SK-N-SH (cell line): ENCODE measurements at regions not wholly inside any gene's neighbourhood (a gene's known extent, or its start where the extent isn't known, plus 50 kb on each side); places are given as distances from the start of the nearest gene placed in this dataset.

Experiments used
- CTCF ChIA-PET: fragments of 300-600, 350-600 bp; formaldehyde crosslinking; extraction: SDS; loops from one replicate; lab custom pipeline; 2021; lab: Yijun Ruan, JAX
- POLR2A ChIA-PET: fragments of 350-600 bp; sonication (Branson Sonifier 250); formaldehyde crosslinking; extraction: SDS; loops from one replicate; lab custom pipeline; 2020; ENCODE audit warnings: antibody characterized with exemption, inconsistent platforms; lab: Yijun Ruan, JAX
- DNase-seq: peaks from one replicate; pipeline ENCODE4 v3.0.0; 2012
- H2AFZ ChIP-seq: fragments of 200-600 bp; sonication (generic); 2 replicates; pipeline ENCODE4 v1.8.1; 2016; ENCODE audit warnings: antibody characterized with exemption, mild to moderate bottlenecking, low read depth
- H3F3A ChIP-seq: fragments of 200-600 bp; sonication (generic); replicated peaks from 2 replicates; pipeline ENCODE3; 2016; ENCODE audit warnings: antibody characterized with exemption, mild to moderate bottlenecking; ENCODE audit not compliant: insufficient read depth
- H3K27ac ChIP-seq, 2 experiments: fragments of 200-500 bp in 1 of 2; fragments of 200-600 bp in 1 of 2; sonication (Bioruptor generic) in 1 of 2; sonication (generic), shearing (Covaris generic) in 1 of 2; 2 replicates each; pipeline versions ENCODE4 v1.5.1 to v1.6.1; 2014 to 2016; ENCODE audit warnings: low read depth in 2 of 2, inconsistent platforms in 1 of 2, low read length in 1 of 2, mild to moderate bottlenecking in 1 of 2, mixed read lengths in 1 of 2
- H3K27me3 ChIP-seq: fragments of 200-600 bp; sonication (generic), shearing (Covaris generic); 2 replicates; pipeline ENCODE4 v1.6.1; 2016; ENCODE audit warnings: mixed run types; ENCODE audit not compliant: insufficient read depth
- H3K36me3 ChIP-seq, 2 experiments: fragments of 200-500 bp in 1 of 2; fragments of 200-600 bp in 1 of 2; sonication (Bioruptor generic) in 1 of 2; sonication (generic) in 1 of 2; replicated peaks in 1 of 2; 2 replicates each; pipeline versions ENCODE3 to v1.5.1; 2014 to 2016; ENCODE audit warnings: low read length in 1 of 2, mild to moderate bottlenecking in 1 of 2; ENCODE audit not compliant: insufficient read depth in 2 of 2, control insufficient read depth in 1 of 2
- H3K4me1 ChIP-seq, 2 experiments: fragments of 200-500 bp in 1 of 2; fragments of 200-600 bp in 1 of 2; sonication (Bioruptor generic) in 1 of 2; sonication (generic), shearing (Covaris generic) in 1 of 2; 2 replicates each; pipeline versions ENCODE4 v1.5.1 to v1.6.1; 2014 to 2016; ENCODE audit warnings: low read depth in 1 of 2, low read length in 1 of 2, mixed run types in 1 of 2; ENCODE audit not compliant: insufficient read depth in 2 of 2, control insufficient read depth in 1 of 2
- H3K4me2 ChIP-seq: fragments of 200-600 bp; sonication (generic), shearing (Covaris generic); 2 replicates; pipeline ENCODE4 v1.6.1; 2017; ENCODE audit warnings: mixed run types
- H3K4me3 ChIP-seq, 2 experiments: fragments of 200-500 bp in 1 of 2; fragments of 200-600 bp in 1 of 2; sonication (Bioruptor generic) in 1 of 2; sonication (generic), shearing (Covaris generic) in 1 of 2; 2 replicates each; pipeline versions ENCODE4 v1.5.1 to v1.8.1; 2014 to 2016; ENCODE audit warnings: low read depth in 2 of 2, inconsistent platforms in 1 of 2, low read length in 1 of 2, mild to moderate bottlenecking in 1 of 2, mixed read lengths in 1 of 2, moderate library complexity in 1 of 2
- H3K79me2 ChIP-seq: fragments of 200-600 bp; sonication (generic); 2 replicates; pipeline ENCODE4 v1.8.1; 2017; ENCODE audit warnings: mild to moderate bottlenecking; ENCODE audit not compliant: insufficient read depth
- H3K9ac ChIP-seq: fragments of 200-600 bp; sonication (generic); 2 replicates; pipeline ENCODE4 v1.6.1; 2017; ENCODE audit warnings: mixed run types
- H3K9me2 ChIP-seq: fragments of 200-600 bp; sonication (generic); 2 replicates; pipeline ENCODE4 v1.6.1; 2017; ENCODE audit warnings: mixed run types
- H3K9me3 ChIP-seq: fragments of 200-600 bp; sonication (generic); 2 replicates; pipeline ENCODE4 v1.6.1; 2017; ENCODE audit warnings: mixed run types, mild to moderate bottlenecking, moderate library complexity
- H4K20me1 ChIP-seq: fragments of 200-600 bp; sonication (generic); 2 replicates; pipeline ENCODE4 v1.6.1; 2017; ENCODE audit warnings: mild to moderate bottlenecking, mixed run types; ENCODE audit not compliant: insufficient read depth
- CHD2 ChIP-seq: fragments of 150-350 bp; IDR thresholded peaks from 2 replicates; pipeline ENCODE4 v1.6.1; 2018; ENCODE audit warnings: low read length; ENCODE audit not compliant: partially characterized antibody
- EP300 ChIP-seq, 2 experiments: IDR thresholded peaks; 2 replicates each; pipeline versions ENCODE4 v1.4.0 to v1.6.1; 2012; ENCODE audit warnings: borderline replicate concordance in 1 of 2, low read depth in 1 of 2, low read length in 1 of 2
- MXI1 ChIP-seq: IDR thresholded peaks from 2 replicates; pipeline ENCODE4 v1.6.1; 2012; ENCODE audit warnings: mild to moderate bottlenecking, low read depth, low read length, improper control_type of control experiment
- NFIC ChIP-seq: IDR thresholded peaks from 2 replicates; pipeline ENCODE4 v1.4.0; 2012; ENCODE audit warnings: borderline replicate concordance
- NRF1 ChIP-seq: IDR thresholded peaks from 2 replicates; pipeline ENCODE4 v1.6.1; 2012; ENCODE audit warnings: low read depth, mild to moderate bottlenecking, low read length
- POLR2AphosphoS5 ChIP-seq: IDR thresholded peaks from 2 replicates; pipeline ENCODE4 v1.6.1; 2012; ENCODE audit warnings: low read depth, low read length
- RAD21 ChIP-seq: IDR thresholded peaks from 2 replicates; pipeline ENCODE4 v1.6.1; 2012; ENCODE audit warnings: mild to moderate bottlenecking, low read length
- REST ChIP-seq: IDR thresholded peaks from 2 replicates; pipeline ENCODE4 v1.6.1; 2012; ENCODE audit warnings: mild to moderate bottlenecking, low read depth, low read length, moderate library complexity
- RFX5 ChIP-seq: IDR thresholded peaks from 2 replicates; pipeline ENCODE4 v1.6.1; 2012; ENCODE audit warnings: mild to moderate bottlenecking, improper control_type of control experiment, low read length
- RXRA ChIP-seq: IDR thresholded peaks from 2 replicates; pipeline ENCODE4 v1.4.0; 2012; ENCODE audit warnings: low read depth, mild to moderate bottlenecking, borderline replicate concordance
- SMC3 ChIP-seq: IDR thresholded peaks from 2 replicates; pipeline ENCODE4 v1.6.1; 2012; ENCODE audit warnings: low read depth, low read length, improper control_type of control experiment
- TCF12 ChIP-seq: IDR thresholded peaks from 2 replicates; pipeline ENCODE4 v1.4.0; 2012
- YY1 ChIP-seq: IDR thresholded peaks from 2 replicates; pipeline ENCODE4 v1.4.0; 2012; ENCODE audit warnings: low read depth, mild to moderate bottlenecking
- WGBS: methylation state at CpG from one replicate; pipeline ENCODE4 v1.1.6; 2017; ENCODE audit warnings: low lambda C conversion rate; 5-methylcytosine and 5-hydroxymethylcytosine counted together

- no peak for DNase-seq
- no peak overlapping the region for H3K9ac ChIP-seq
- no peak for TF ChIP-seq RAD21
- TF ChIP-seq RFX5: no peak
- TF ChIP-seq NRF1: no peak
- no peak for TF ChIP-seq YY1
- no peak for TF ChIP-seq RXRA
- TF ChIP-seq SMC3: no peak
- no peak for TF ChIP-seq POLR2AphosphoS5
- TF ChIP-seq TCF12: no peak
- no peak for TF ChIP-seq EP300 (IDR thresholded peaks at IDR 0.05; ENCODE audit: borderline replicate concordance in 1 of 2, low read depth in 1 of 2, low read length in 1 of 2)
- TF ChIP-seq MXI1: no peak
- TF ChIP-seq CHD2: no peak
- no peak for TF ChIP-seq NFIC
- no peaks in the 10 kb centered on the region for H3K4me1 ChIP-seq
- CTCF ChIA-PET: no interaction called here
- H3K79me2 ChIP-seq: no peaks in the 10 kb centered on the region
- no peak overlapping the region for H3K4me2 ChIP-seq
- WGBS: 3% methylated on average over 3 of the region's 3 CpGs
- no peak overlapping the region for H3K27ac ChIP-seq
- no peak overlapping the region for H3K4me3 ChIP-seq
- H3K9me3 ChIP-seq: no peaks in the 10 kb centered on the region
- no peaks in the 10 kb centered on the region for H3K9me2 ChIP-seq
- POLR2A ChIA-PET: no interaction called here
- no peaks in the 10 kb centered on the region for H4K20me1 ChIP-seq
- no peaks in the 10 kb centered on the region for H3K27me3 ChIP-seq
- no peaks in the 10 kb centered on the region for H3F3A ChIP-seq
- H2AFZ ChIP-seq: no peak overlapping the region
- no peaks in the 10 kb centered on the region for H3K36me3 ChIP-seq
Measured at GRCh38 chr5:7088849-7089248, 307.1 kb upstream of the ADCY2 start.

GRCh38 chr5:7094626-7095025 is 301.3 kb upstream of the ADCY2 start:
- Histone ChIP-seq H4K20me1 (no peaks in the 10 kb centered on the region), H3K27ac (no peak overlapping the region), H3K79me2 (no peaks in the 10 kb centered on the region), H3K36me3 (no peaks in the 10 kb centered on the region), H3F3A (no peaks in the 10 kb centered on the region), H3K27me3 (no peaks in the 10 kb centered on the region), H3K4me2 (no peak overlapping the region), H2AFZ (no peak overlapping the region), H3K9me3 (no peaks in the 10 kb centered on the region), H3K9ac (no peak overlapping the region), H3K4me1 (no peaks in the 10 kb centered on the region), H3K9me2 (no peaks in the 10 kb centered on the region), H3K4me3 (no peak overlapping the region)
- CTCF ChIA-PET: no interaction called here
- POLR2A ChIA-PET: no interaction called here
- DNase-seq: no peak
- 2% methylated on average over 3 of the region's 3 CpGs for WGBS
- TF ChIP-seq REST (peak; percentile 89), RXRA (no peak)
